OCI-LY3 (cell line): ENCODE measurements at regions not wholly inside any gene's neighbourhood (a gene's known extent, or its start where the extent isn't known, plus 50 kb on each side); places are given as distances from the start of the nearest gene placed in this dataset.
A peak's percentile ranks its signal among the peaks of the same experiment; 100 is the strongest.

Experiments
- H2AFZ ChIP-seq: fragments of 200-600, 300-600 bp; shearing (Covaris generic); 2 replicates; pipeline ENCODE4 v1.6.0; 2014; ENCODE audit warnings: antibody characterized with exemption, low read depth, low read length
- H3K27ac ChIP-seq: fragments of 200-600, 300-600 bp; sonication (generic); 2 replicates; pipeline ENCODE4 v1.5.1; 2014; ENCODE audit warnings: mild to moderate bottlenecking, low read length, moderate library complexity, mixed read lengths
- H3K27me3 ChIP-seq: fragments of 200-600, 300-600 bp; sonication (generic); 2 replicates; pipeline ENCODE4 v1.6.1; 2014; ENCODE audit warnings: low read depth, low read length, mixed read lengths
- H3K36me3 ChIP-seq: fragments of 200-600, 300-600 bp; sonication (generic); replicated peaks from 2 replicates; pipeline ENCODE3; 2014; ENCODE audit warnings: low read depth, low read length, mixed read lengths
- H3K4me1 ChIP-seq: fragments of 300-600, 200-600 bp; sonication (generic); 2 replicates; pipeline ENCODE4 v1.6.1; 2014; ENCODE audit warnings: low read length, mixed read lengths
- H3K4me2 ChIP-seq: fragments of 200-600, 300-600 bp; sonication (generic); 2 replicates; pipeline ENCODE4 v1.6.1; 2014; ENCODE audit warnings: low read length, mixed read lengths
- H3K4me3 ChIP-seq: fragments of 300-600, 200-600 bp; sonication (generic); 2 replicates; pipeline ENCODE4 v1.5.1; 2014; ENCODE audit warnings: antibody characterized with exemption, mild to moderate bottlenecking, low read length, moderate library complexity
- H3K79me2 ChIP-seq: fragments of 300-600, 200-600 bp; shearing (Covaris generic); 2 replicates; pipeline ENCODE4 v1.6.1; 2014; ENCODE audit warnings: mild to moderate bottlenecking, low read length, mixed read lengths
- H3K9ac ChIP-seq: fragments of 300-600, 200-600 bp; shearing (Covaris generic); 2 replicates; pipeline ENCODE4 v1.6.0; 2014; ENCODE audit warnings: mild to moderate bottlenecking, low read length, moderate library complexity
- H3K9me3 ChIP-seq: fragments of 200-600, 300-600 bp; shearing (Covaris generic); 2 replicates; pipeline ENCODE4 v1.6.1; 2014; ENCODE audit warnings: low read length, mixed read lengths; ENCODE audit not compliant: insufficient read depth
- H4K20me1 ChIP-seq: fragments of 200-600, 300-600 bp; sonication (generic); 2 replicates; pipeline ENCODE4 v1.6.1; 2016; ENCODE audit warnings: low read length, mixed read lengths; ENCODE audit not compliant: insufficient read depth
- EZH2phosphoT487 ChIP-seq: fragments of 200-600 bp; shearing (Covaris generic); IDR thresholded peaks from 2 replicates; pipeline ENCODE4 v1.6.1; 2018; ENCODE audit warnings: antibody characterized with exemption, mixed run types, low read depth
- TF ChIP-seq, protein P1 (sequence below): fragments of 200-600, 300-600 bp; sonication (generic); IDR thresholded peaks from 2 replicates; pipeline ENCODE4 v1.5.1; 2014; ENCODE audit warnings: antibody characterized with exemption, low read length, low read depth

DNA sequence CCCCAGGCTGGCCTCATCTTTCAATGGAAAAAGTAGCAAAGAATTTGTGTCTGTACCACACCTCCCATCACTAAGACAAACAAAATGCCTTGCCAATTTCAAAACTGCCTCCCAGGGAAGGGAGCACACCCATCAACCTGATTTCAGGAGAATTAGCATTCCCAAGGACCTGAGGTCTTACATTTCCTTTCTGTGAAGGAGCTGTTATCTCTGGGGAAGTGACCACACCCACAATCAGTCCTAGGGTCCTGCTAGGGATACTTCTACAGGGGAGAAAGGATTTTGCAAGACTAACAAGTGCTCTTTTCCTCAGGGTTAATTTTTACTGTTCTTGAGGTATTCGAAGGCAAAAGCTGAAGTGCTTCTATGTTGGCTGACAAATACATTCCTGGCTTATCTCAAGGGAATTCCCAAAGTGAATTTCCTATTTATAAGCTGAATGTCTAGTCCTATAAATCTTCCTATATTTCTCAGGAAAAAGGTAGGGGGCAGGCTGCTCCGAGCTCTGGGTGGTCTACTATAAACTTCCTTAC is 97.4 kb upstream of the ITGA1 start:
- Histone ChIP-seq H3K9ac (no peak overlapping the region), H3K79me2 (no peaks in the 10 kb centered on the region), H3K9me3 (no peaks in the 10 kb centered on the region), H3K4me3 (no peak overlapping the region), H3K4me1 (peaks cover 11% of the 10 kb centered on the region; the same call in 1 of the 2 replicates), H4K20me1 (no peaks in the 10 kb centered on the region), H3K27ac (no peak overlapping the region), H3K4me2 (no peak overlapping the region), H2AFZ (no peak overlapping the region), H3K27me3 (no peaks in the 10 kb centered on the region), H3K36me3 (no peaks in the 10 kb centered on the region)
- no peak for TF ChIP-seq EZH2phosphoT487
- TF ChIP-seq, protein P1, sequence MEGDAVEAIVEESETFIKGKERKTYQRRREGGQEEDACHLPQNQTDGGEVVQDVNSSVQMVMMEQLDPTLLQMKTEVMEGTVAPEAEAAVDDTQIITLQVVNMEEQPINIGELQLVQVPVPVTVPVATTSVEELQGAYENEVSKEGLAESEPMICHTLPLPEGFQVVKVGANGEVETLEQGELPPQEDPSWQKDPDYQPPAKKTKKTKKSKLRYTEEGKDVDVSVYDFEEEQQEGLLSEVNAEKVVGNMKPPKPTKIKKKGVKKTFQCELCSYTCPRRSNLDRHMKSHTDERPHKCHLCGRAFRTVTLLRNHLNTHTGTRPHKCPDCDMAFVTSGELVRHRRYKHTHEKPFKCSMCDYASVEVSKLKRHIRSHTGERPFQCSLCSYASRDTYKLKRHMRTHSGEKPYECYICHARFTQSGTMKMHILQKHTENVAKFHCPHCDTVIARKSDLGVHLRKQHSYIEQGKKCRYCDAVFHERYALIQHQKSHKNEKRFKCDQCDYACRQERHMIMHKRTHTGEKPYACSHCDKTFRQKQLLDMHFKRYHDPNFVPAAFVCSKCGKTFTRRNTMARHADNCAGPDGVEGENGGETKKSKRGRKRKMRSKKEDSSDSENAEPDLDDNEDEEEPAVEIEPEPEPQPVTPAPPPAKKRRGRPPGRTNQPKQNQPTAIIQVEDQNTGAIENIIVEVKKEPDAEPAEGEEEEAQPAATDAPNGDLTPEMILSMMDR, result no peak

DNA sequence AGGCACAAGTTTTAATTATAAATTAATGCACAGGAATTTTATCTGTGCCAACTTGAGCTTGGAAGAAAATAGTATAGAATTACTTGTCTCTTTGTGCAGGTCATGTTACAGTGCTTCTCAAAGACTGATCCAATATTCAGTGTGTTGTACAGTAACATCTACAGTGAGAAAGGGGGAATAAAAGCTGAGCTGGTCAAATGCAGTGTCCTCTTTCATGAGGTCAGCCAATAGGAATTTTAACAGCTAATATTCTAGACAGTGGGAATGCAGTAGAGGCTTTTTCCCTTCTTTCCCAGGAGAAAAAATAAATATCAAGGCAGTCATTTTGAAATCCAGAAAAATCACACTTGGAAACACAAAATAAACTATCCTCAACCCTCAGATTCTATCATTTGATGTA is 95.7 kb upstream of the ITGA1 start:
- H3K27me3 ChIP-seq, result no peaks in the 10 kb centered on the region
- no peaks in the 10 kb centered on the region for H3K79me2 ChIP-seq
- no peaks in the 10 kb centered on the region for H3K36me3 ChIP-seq
- H3K4me1 ChIP-seq, result peaks cover 14% of the 10 kb centered on the region; the same call in 1 of the 2 replicates
- H3K9me3 ChIP-seq, result no peaks in the 10 kb centered on the region
- H4K20me1 ChIP-seq, result no peaks in the 10 kb centered on the region
- H3K9ac ChIP-seq, result no peak overlapping the region
- no peak overlapping the region for H3K4me2 ChIP-seq
- H3K4me3 ChIP-seq, result no peak overlapping the region
- H3K27ac ChIP-seq, result no peak overlapping the region
- no peak overlapping the region for H2AFZ ChIP-seq
- no peak for TF ChIP-seq EZH2phosphoT487
- TF ChIP-seq, protein P1, result no peak

DNA sequence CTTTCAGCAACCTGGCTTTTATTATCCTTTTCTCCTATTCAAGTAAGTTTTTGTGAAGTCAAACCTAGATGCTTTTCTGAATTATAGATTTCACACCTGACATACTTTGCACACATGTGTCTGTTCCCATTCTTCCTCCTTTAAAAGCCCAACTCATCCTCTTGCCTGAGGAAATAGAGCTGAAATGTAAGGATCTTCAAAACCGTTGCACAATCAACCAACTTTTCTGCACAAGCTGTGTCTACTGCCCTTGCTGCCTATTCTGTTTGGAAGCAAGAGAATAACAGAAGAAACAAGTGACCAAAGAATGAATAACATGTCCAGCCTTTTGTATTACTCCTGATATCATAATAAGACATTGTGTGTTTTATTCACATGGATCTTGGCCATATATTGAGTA is 95.1 kb upstream of the ITGA1 start:
- Histone ChIP-seq H3K36me3 (no peaks in the 10 kb centered on the region), H3K9me3 (no peaks in the 10 kb centered on the region), H3K4me2 (no peak overlapping the region), H3K27me3 (no peaks in the 10 kb centered on the region), H3K27ac (no peak overlapping the region), H2AFZ (no peak overlapping the region), H3K9ac (no peak overlapping the region), H4K20me1 (no peaks in the 10 kb centered on the region), H3K4me3 (no peak overlapping the region), H3K4me1 (peaks cover 14% of the 10 kb centered on the region; the same call in 1 of the 2 replicates), H3K79me2 (no peaks in the 10 kb centered on the region)
- no peak for TF ChIP-seq EZH2phosphoT487
- TF ChIP-seq, protein P1, result no peak

DNA sequence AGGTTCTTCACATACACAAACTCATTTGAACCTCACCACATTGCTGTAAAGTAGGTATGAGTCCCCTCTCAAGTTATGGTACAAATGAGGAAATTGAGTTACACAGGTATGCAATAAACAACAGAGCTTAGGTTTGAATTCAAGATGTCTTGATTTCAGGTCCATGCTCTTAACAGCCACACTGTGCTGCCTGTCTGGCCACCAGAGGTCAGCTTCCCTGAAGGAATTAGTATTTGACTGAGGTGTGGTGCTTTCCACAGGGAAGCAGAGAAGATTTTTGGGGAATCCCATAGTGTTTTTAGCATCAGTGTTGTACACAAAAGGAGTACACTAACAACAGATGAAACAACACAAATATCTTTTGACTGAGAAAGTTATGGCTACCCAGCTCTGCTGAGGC is 94.4 kb upstream of the ITGA1 start:
- TF ChIP-seq EZH2phosphoT487, result no peak
- TF ChIP-seq, protein P1, result peak; percentile 67
- Histone ChIP-seq H3K9me3 (no peaks in the 10 kb centered on the region), H2AFZ (no peak overlapping the region), H3K79me2 (no peaks in the 10 kb centered on the region), H3K27ac (no peak overlapping the region), H3K36me3 (no peaks in the 10 kb centered on the region), H3K9ac (no peak overlapping the region), H3K4me2 (no peak overlapping the region), H4K20me1 (no peaks in the 10 kb centered on the region), H3K27me3 (no peaks in the 10 kb centered on the region), H3K4me3 (no peak overlapping the region), H3K4me1 (peaks cover 14% of the 10 kb centered on the region; the same call in 1 of the 2 replicates)
